ENCODE measurements at regions not wholly inside any gene's neighbourhood (a gene's known extent, or its start where the extent isn't known, plus 50 kb on each side); places are given as distances from the start of the nearest gene placed in this dataset.

GRCh38 chr18:34292594-34292993 lies 67.9 kb upstream of the NOL4 start:
- no peak for TF ChIP-seq CTCF (IDR thresholded peaks at IDR 0.05)
- TF ChIP-seq POLR2AphosphoS5 (IDR thresholded peaks at IDR 0.05; ENCODE audit: low read depth, low read length) = no peak
- TF ChIP-seq TCF7L2 (IDR thresholded peaks at IDR 0.05; ENCODE audit: low read depth, low read length) = no peak
- no peak for TF ChIP-seq SIN3A (IDR thresholded peaks at IDR 0.05; ENCODE audit: borderline replicate concordance, insufficient read depth, low read depth, low read length)

All from Panc1 (cell line).